ENCODE measurements at regions not wholly inside any gene's neighbourhood (a gene's known extent, or its start where the extent isn't known, plus 50 kb on each side); places are given as distances from the start of the nearest gene placed in this dataset.

- H3K4me3 ChIP-seq, result no peak overlapping the region
- TF ChIP-seq CTCF (IDR thresholded peaks at IDR 0.05), result no peak
- TF ChIP-seq POLR2A (IDR thresholded peaks at IDR 0.05), result no peak
- H3K27me3 ChIP-seq, result peaks cover 0 to 3% (median 0%) of the 10 kb centered on the region in 4 donors
- DNase-seq, result no peak
- intact Hi-C loops (cut with DNase I), result no loop called here
- 78 to 80% methylated on average over 1 of the region's 1 CpG for WGBS, 2 donors
- no peaks in the 10 kb centered on the region for H3K4me1 ChIP-seq
- H3K27ac ChIP-seq, result no peak overlapping the region
- no peaks in the 10 kb centered on the region for H3K36me3 ChIP-seq
- no peaks in the 10 kb centered on the region for H3K9me3 ChIP-seq
Observed at GRCh38 chr7:156102267-156102666, 290.0 kb upstream of the SHH start.

- H3K36me3 ChIP-seq, result no peaks in the 10 kb centered on the region
- H3K4me1 ChIP-seq, result no peaks in the 10 kb centered on the region
- DNase-seq, result no peak
- peaks cover 0 to 3% (median 0%) of the 10 kb centered on the region in 4 donors for H3K27me3 ChIP-seq
- no peaks in the 10 kb centered on the region for H3K9me3 ChIP-seq
- intact Hi-C loops (cut with DNase I), result no loop called here
- no peak overlapping the region for H3K27ac ChIP-seq
- no peak overlapping the region for H3K4me3 ChIP-seq
- WGBS, 2 donors, result 91 to 100% methylated on average over 2 to 6 of the region's 6 CpGs
- TF ChIP-seq POLR2A (IDR thresholded peaks at IDR 0.05) (no peak), CTCF (IDR thresholded peaks at IDR 0.05) (no peak)
Observed at GRCh38 chr7:156101355-156101754, 289.1 kb upstream of the SHH start.

GRCh38 chr7:156100086-156100485, 287.8 kb upstream of the SHH start:
- H3K27me3 ChIP-seq, result peaks cover 0 to 7% (median 0%) of the 10 kb centered on the region in 4 donors
- no peak overlapping the region for H3K4me3 ChIP-seq
- TF ChIP-seq CTCF (IDR thresholded peaks at IDR 0.05) (no peak), POLR2A (IDR thresholded peaks at IDR 0.05) (no peak)
- no peaks in the 10 kb centered on the region for H3K4me1 ChIP-seq
- WGBS, 2 donors, result 58 to 60% methylated on average over 1 to 3 of the region's 6 CpGs
- DNase-seq, result no peak
- no peak overlapping the region for H3K27ac ChIP-seq
- no peaks in the 10 kb centered on the region for H3K36me3 ChIP-seq
- intact Hi-C loops (cut with DNase I), result no loop called here
- H3K9me3 ChIP-seq, result no peaks in the 10 kb centered on the region

- H3K27ac ChIP-seq, result no peak overlapping the region
- peaks cover 0 to 14% (median 0%) of the 10 kb centered on the region in 4 donors for H3K27me3 ChIP-seq
- intact Hi-C loops (cut with DNase I), result no loop called here
- H3K4me3 ChIP-seq, result no peak overlapping the region
- no peak for DNase-seq
- H3K9me3 ChIP-seq, result no peaks in the 10 kb centered on the region
- TF ChIP-seq POLR2A (IDR thresholded peaks at IDR 0.05) (no peak), CTCF (IDR thresholded peaks at IDR 0.05) (no peak)
- WGBS, 2 donors, result 80 to 82% methylated on average over 10 of the region's 10 CpGs
- H3K36me3 ChIP-seq, result no peaks in the 10 kb centered on the region
- H3K4me1 ChIP-seq, result no peaks in the 10 kb centered on the region
Observed at GRCh38 chr7:156099085-156099484, 286.8 kb upstream of the SHH start.

GRCh38 chr7:156096771-156097538, 284.7 kb upstream of the SHH start:
- WGBS, 2 donors, result 47 to 58% methylated on average over 6 to 20 of the region's 20 CpGs
- no peak overlapping the region for H3K27ac ChIP-seq
- TF ChIP-seq CTCF (IDR thresholded peaks at IDR 0.05) (no peak), POLR2A (IDR thresholded peaks at IDR 0.05) (no peak)
- no peaks in the 10 kb centered on the region for H3K9me3 ChIP-seq
- no peak overlapping the region for H3K4me3 ChIP-seq
- H3K36me3 ChIP-seq, result no peaks in the 10 kb centered on the region
- peaks cover 0 to 18% (median 0%) of the 10 kb centered on the region in 4 donors for H3K27me3 ChIP-seq
- intact Hi-C loops (cut with DNase I), result no loop called here
- DNase-seq, result no peak
- H3K4me1 ChIP-seq, result no peaks in the 10 kb centered on the region

Measured in esophagus squamous epithelium (tissue), 5 donors.